Neural cell (in vitro differentiated cells): ENCODE measurements at regions not wholly inside any gene's neighbourhood (a gene's known extent, or its start where the extent isn't known, plus 50 kb on each side); places are given as distances from the start of the nearest gene placed in this dataset.

Experiments
- H2AFZ ChIP-seq: fragments of 200-600, 300-800 bp; sonication (generic), shearing (Covaris generic); 2 replicates; pipeline ENCODE4 v1.6.0; 2014; ENCODE audit warnings: low read depth, mild to moderate bottlenecking, antibody characterized with exemption, low read length, moderate library complexity
- H3F3A ChIP-seq: fragments of 200-600 bp; shearing (Covaris generic); 2 replicates; pipeline ENCODE4 v1.6.1; 2016; ENCODE audit warnings: mild to moderate bottlenecking, moderate library complexity, mixed read lengths, antibody characterized with exemption, low read length; ENCODE audit not compliant: insufficient read depth, poor library complexity, severe bottlenecking
- H3K27ac ChIP-seq: fragments of 200-600, 300-800 bp; sonication (generic), shearing (Covaris generic); 2 replicates; pipeline ENCODE4 v1.5.1; 2014; ENCODE audit warnings: mild to moderate bottlenecking, low read length, moderate library complexity
- H3K27me3 ChIP-seq: fragments of 300-800, 200-600 bp; sonication (generic), shearing (Covaris generic); 2 replicates; pipeline ENCODE4 v1.6.0; 2014; ENCODE audit warnings: mild to moderate bottlenecking, low read depth, low read length, moderate library complexity; ENCODE audit not compliant: insufficient read depth
- H3K36me3 ChIP-seq: fragments of 300-800, 200-600 bp; sonication (generic), shearing (Covaris generic); 2 replicates; pipeline ENCODE4 v1.5.1; 2014; ENCODE audit warnings: mild to moderate bottlenecking, antibody characterized with exemption, low read length, moderate library complexity; ENCODE audit not compliant: insufficient read depth
- H3K4me2 ChIP-seq: fragments of 300-800, 200-600 bp; sonication (generic), shearing (Covaris generic); 2 replicates; pipeline ENCODE4 v1.6.0; 2014; ENCODE audit warnings: mild to moderate bottlenecking, low read length
- H3K4me3 ChIP-seq: fragments of 300-800, 200-600 bp; sonication (generic), shearing (Covaris generic); 2 replicates; pipeline ENCODE4 v1.5.1; 2014; ENCODE audit warnings: mild to moderate bottlenecking, low read length, moderate library complexity
- H3K79me2 ChIP-seq: fragments of 200-600 bp; shearing (Covaris generic); replicated peaks from 2 replicates; pipeline ENCODE4 v1.6.0; 2014; ENCODE audit warnings: mild to moderate bottlenecking, low read length, moderate library complexity; ENCODE audit not compliant: insufficient read depth
- H3K9ac ChIP-seq: fragments of 300-800, 200-600 bp; sonication (generic), shearing (Covaris generic); 2 replicates; pipeline ENCODE4 v1.6.1; 2016; ENCODE audit warnings: mild to moderate bottlenecking, low read length, mixed read lengths
- H3K9me2 ChIP-seq: fragments of 200-600 bp; shearing (Covaris generic); 2 replicates; pipeline ENCODE4 v1.6.1; 2016; ENCODE audit warnings: mild to moderate bottlenecking, low read length, mixed read lengths; ENCODE audit not compliant: insufficient read depth
- H3K9me3 ChIP-seq: fragments of 200-600, 300-800 bp; sonication (generic), shearing (Covaris generic); 2 replicates; pipeline ENCODE4 v1.6.1; 2016; ENCODE audit warnings: mild to moderate bottlenecking, mixed run types, low read length, moderate library complexity, mixed read lengths
- H4K20me1 ChIP-seq: fragments of 200-600 bp; shearing (Covaris generic); 2 replicates; pipeline ENCODE4 v1.6.1; 2016; ENCODE audit warnings: mild to moderate bottlenecking, mixed run types; ENCODE audit not compliant: insufficient read depth
- EP300 ChIP-seq: fragments of 450-650 bp; conservative IDR thresholded peaks from 2 replicates; pipeline ENCODE4 v1.6.1; 2014; ENCODE audit warnings: antibody characterized with exemption, mild to moderate bottlenecking, moderate library complexity; ENCODE audit not compliant: poor library complexity, severe bottlenecking
- EZH2 ChIP-seq: fragments of 200-600, 300-800 bp; shearing (Covaris generic), sonication (generic); IDR thresholded peaks from 2 replicates; pipeline ENCODE4 v1.6.1; 2014; ENCODE audit warnings: antibody characterized with exemption, low read length, borderline replicate concordance, mild to moderate bottlenecking; ENCODE audit not compliant: insufficient read depth, poor library complexity, severe bottlenecking
- MXI1 ChIP-seq: fragments of 450-650 bp; conservative IDR thresholded peaks from 2 replicates; pipeline ENCODE4 v1.6.1; 2014; ENCODE audit warnings: antibody characterized with exemption, mild to moderate bottlenecking; ENCODE audit not compliant: poor library complexity, severe bottlenecking
- POLR2AphosphoS5 ChIP-seq: IDR thresholded peaks from 2 replicates; pipeline ENCODE4 v1.6.1; 2012
- RAD21 ChIP-seq: fragments of 450-650 bp; conservative IDR thresholded peaks from 2 replicates; pipeline ENCODE4 v1.6.1; 2014; ENCODE audit warnings: antibody characterized with exemption, mild to moderate bottlenecking, moderate library complexity
- SMC3 ChIP-seq: fragments of 450-650 bp; conservative IDR thresholded peaks from 2 replicates; pipeline ENCODE4 v1.6.1; 2014; ENCODE audit warnings: antibody characterized with exemption, mild to moderate bottlenecking, moderate library complexity; ENCODE audit not compliant: poor library complexity
- TAF1 ChIP-seq: IDR thresholded peaks from 2 replicates; pipeline ENCODE4 v1.6.1; 2012; ENCODE audit warnings: low read depth
- TF ChIP-seq, protein P1 (sequence below): IDR thresholded peaks from 2 replicates; pipeline ENCODE4 v1.6.1; 2012; ENCODE audit warnings: borderline replicate concordance
- TF ChIP-seq, protein P2 (sequence below): fragments of 450-650 bp; IDR thresholded peaks from 2 replicates; pipeline ENCODE4 v1.5.1; 2014; ENCODE audit warnings: antibody characterized with exemption, mild to moderate bottlenecking, moderate library complexity; ENCODE audit not compliant: poor library complexity, severe bottlenecking

DNA sequence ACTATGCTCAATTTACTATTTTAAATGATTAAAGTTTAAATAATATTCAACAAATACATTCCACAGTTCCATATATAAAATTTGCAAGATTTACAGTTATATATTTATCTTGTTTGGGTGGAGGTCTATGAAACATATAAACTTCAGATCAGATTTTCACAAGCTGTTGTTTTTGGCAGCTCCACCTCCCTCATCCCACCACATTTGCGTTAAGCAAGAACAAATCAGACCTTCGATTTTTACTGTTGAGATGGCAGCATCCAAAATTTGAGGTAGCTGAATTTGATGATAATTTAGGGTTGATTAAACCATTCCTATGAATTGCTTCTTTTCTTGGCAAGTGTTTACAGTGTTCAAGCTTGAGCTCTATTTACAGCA, 986.4 kb downstream of the REEP3 start:
- no peaks in the 10 kb centered on the region for H4K20me1 ChIP-seq
- H3K9ac ChIP-seq = no peak overlapping the region
- no peak overlapping the region for H3K4me3 ChIP-seq
- no peaks in the 10 kb centered on the region for H3K79me2 ChIP-seq
- no peak for TF ChIP-seq SMC3
- TF ChIP-seq, protein P1, sequence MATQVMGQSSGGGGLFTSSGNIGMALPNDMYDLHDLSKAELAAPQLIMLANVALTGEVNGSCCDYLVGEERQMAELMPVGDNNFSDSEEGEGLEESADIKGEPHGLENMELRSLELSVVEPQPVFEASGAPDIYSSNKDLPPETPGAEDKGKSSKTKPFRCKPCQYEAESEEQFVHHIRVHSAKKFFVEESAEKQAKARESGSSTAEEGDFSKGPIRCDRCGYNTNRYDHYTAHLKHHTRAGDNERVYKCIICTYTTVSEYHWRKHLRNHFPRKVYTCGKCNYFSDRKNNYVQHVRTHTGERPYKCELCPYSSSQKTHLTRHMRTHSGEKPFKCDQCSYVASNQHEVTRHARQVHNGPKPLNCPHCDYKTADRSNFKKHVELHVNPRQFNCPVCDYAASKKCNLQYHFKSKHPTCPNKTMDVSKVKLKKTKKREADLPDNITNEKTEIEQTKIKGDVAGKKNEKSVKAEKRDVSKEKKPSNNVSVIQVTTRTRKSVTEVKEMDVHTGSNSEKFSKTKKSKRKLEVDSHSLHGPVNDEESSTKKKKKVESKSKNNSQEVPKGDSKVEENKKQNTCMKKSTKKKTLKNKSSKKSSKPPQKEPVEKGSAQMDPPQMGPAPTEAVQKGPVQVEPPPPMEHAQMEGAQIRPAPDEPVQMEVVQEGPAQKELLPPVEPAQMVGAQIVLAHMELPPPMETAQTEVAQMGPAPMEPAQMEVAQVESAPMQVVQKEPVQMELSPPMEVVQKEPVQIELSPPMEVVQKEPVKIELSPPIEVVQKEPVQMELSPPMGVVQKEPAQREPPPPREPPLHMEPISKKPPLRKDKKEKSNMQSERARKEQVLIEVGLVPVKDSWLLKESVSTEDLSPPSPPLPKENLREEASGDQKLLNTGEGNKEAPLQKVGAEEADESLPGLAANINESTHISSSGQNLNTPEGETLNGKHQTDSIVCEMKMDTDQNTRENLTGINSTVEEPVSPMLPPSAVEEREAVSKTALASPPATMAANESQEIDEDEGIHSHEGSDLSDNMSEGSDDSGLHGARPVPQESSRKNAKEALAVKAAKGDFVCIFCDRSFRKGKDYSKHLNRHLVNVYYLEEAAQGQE = no peak
- no peak for TF ChIP-seq MXI1
- TF ChIP-seq TAF1 = no peak
- TF ChIP-seq, protein P2, sequence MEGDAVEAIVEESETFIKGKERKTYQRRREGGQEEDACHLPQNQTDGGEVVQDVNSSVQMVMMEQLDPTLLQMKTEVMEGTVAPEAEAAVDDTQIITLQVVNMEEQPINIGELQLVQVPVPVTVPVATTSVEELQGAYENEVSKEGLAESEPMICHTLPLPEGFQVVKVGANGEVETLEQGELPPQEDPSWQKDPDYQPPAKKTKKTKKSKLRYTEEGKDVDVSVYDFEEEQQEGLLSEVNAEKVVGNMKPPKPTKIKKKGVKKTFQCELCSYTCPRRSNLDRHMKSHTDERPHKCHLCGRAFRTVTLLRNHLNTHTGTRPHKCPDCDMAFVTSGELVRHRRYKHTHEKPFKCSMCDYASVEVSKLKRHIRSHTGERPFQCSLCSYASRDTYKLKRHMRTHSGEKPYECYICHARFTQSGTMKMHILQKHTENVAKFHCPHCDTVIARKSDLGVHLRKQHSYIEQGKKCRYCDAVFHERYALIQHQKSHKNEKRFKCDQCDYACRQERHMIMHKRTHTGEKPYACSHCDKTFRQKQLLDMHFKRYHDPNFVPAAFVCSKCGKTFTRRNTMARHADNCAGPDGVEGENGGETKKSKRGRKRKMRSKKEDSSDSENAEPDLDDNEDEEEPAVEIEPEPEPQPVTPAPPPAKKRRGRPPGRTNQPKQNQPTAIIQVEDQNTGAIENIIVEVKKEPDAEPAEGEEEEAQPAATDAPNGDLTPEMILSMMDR = no peak
- TF ChIP-seq POLR2AphosphoS5 = no peak
- no peak for TF ChIP-seq EZH2
- TF ChIP-seq RAD21 = no peak
- no peak for TF ChIP-seq EP300
- no peaks in the 10 kb centered on the region for H3K36me3 ChIP-seq
- no peak overlapping the region for H2AFZ ChIP-seq
- no peaks in the 10 kb centered on the region for H3K9me3 ChIP-seq
- H3K27ac ChIP-seq = no peak overlapping the region
- H3F3A ChIP-seq = no peaks in the 10 kb centered on the region
- no peak overlapping the region for H3K4me2 ChIP-seq
- no peaks in the 10 kb centered on the region for H3K9me2 ChIP-seq
- H3K27me3 ChIP-seq = no peaks in the 10 kb centered on the region

DNA sequence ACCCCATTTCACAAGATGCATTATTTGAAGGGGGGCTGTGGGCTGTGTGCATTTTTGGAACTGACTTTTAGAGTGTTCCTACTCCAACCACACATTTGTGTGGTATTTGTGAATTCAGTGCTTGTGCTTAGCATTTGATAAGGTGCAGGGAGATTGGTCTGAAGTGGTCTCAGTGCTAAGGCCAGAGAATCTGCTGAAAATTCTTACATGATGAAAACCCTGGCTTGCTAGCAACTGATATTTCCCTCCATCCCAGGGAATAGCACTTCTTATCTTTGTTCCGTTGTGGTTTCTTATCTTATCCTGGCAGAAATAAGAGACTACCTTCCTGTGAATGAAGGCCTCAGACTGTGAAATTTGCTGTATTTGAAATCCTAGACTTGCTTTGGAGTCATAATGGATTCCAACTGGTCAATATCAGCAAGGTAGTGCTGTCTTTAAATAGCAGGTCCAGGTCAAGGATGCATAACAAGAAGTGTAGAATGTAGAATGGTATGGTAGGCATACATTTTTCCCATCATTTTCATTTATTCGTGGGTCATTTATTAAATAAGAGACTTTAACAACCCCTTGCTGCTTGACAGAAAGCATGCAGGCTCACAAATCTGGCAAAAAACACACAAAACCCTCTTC, 986.9 kb downstream of the REEP3 start:
- Histone ChIP-seq H3K36me3 (no peaks in the 10 kb centered on the region), H4K20me1 (no peaks in the 10 kb centered on the region), H3K9me3 (no peaks in the 10 kb centered on the region), H3K27me3 (no peaks in the 10 kb centered on the region), H3K4me2 (no peak overlapping the region), H3K9me2 (no peaks in the 10 kb centered on the region), H3K27ac (no peak overlapping the region), H3K79me2 (no peaks in the 10 kb centered on the region), H3K4me3 (no peak overlapping the region), H3F3A (no peaks in the 10 kb centered on the region), H2AFZ (no peak overlapping the region), H3K9ac (no peak overlapping the region)
- TF ChIP-seq EP300 = no peak
- no peak for TF ChIP-seq EZH2
- TF ChIP-seq, protein P2 = no peak
- TF ChIP-seq RAD21 = no peak
- no peak for TF ChIP-seq SMC3
- TF ChIP-seq, protein P1 = no peak
- TF ChIP-seq POLR2AphosphoS5 = no peak
- TF ChIP-seq TAF1 = no peak
- TF ChIP-seq MXI1 = no peak
